ENCODE measurements at regions not wholly inside any gene's neighbourhood (a gene's known extent, or its start where the extent isn't known, plus 50 kb on each side); places are given as distances from the start of the nearest gene placed in this dataset.

- H3K4me1 ChIP-seq, result peaks cover 0 to 21% of the 10 kb centered on the region in 2 donors
- no peaks in the 10 kb centered on the region for H3K9me3 ChIP-seq
- H3K27ac ChIP-seq, result no peak overlapping the region
- H3K4me3 ChIP-seq, result peak overlapping the region in 1 of 2 donors; percentile 43
- TF ChIP-seq CTCF (IDR thresholded peaks at IDR 0.05), result no peak
- H3K27me3 ChIP-seq, result peaks cover 20 to 33% of the 10 kb centered on the region in 2 donors
- H3K36me3 ChIP-seq, result no peaks in the 10 kb centered on the region
- no peak for DNase-seq (ENCODE audit: low spot score)
These were observed 78.2 kb downstream of the NR2F2 start for GRCh38 chr15:96408591-96409183.

DNA sequence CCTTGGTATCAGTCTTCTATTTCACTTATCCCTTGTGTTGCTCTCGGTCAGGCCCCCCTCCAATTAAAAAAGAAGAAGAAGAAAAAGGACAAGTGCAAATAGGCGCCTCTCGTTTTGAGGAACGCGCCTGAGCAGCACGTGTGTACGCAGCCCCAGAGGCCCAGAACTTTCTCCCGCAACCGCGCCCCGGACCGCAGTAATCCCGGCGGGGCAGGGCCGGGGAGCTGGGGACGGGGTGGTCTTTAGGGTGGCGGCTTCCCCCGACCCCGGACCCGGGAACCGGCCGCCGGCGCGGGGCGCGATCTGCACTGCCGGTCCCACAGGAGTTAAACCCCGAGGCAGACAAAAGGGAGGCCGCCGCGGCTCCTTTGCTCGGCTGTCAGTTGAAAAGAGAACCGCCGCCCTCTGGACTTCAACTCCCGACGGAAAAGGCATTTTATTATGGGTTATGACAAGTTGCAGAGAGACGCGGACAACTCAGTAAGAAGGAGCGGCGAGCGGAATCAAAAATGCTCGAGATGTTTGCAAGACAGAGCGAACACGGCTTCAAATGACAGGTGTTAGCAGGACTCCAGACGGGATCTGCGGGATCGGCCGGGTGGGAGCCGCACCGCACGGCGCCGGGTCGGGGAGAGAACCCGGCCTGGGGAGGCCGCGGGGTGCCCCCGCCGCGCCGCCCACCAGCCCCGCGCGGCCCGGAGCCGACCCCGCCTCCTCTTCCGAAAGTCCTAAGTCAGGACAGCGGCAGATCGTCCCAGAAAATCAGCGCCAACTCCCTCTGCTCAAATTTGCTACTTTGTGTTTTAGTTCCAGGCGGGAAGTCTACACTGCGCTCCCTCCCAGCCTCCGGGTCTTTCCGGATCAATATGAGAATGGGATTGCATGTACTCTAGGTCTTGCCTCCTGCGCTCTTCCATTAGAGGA is 79.0 kb downstream of the NR2F2 start:
- H3K27me3 ChIP-seq, result peaks cover 20 to 33% of the 10 kb centered on the region in 2 donors
- DNase-seq (ENCODE audit: low spot score), result no peak
- no peaks in the 10 kb centered on the region for H3K9me3 ChIP-seq
- no peak overlapping the region for H3K27ac ChIP-seq
- H3K4me1 ChIP-seq, result peaks cover 0 to 21% of the 10 kb centered on the region in 2 donors
- peak overlapping the region; percentile 13 to 43 for H3K4me3 ChIP-seq
- TF ChIP-seq CTCF (IDR thresholded peaks at IDR 0.05), result no peak
- H3K36me3 ChIP-seq, result no peaks in the 10 kb centered on the region

- Histone ChIP-seq H3K27me3 (peaks cover 20 to 33% of the 10 kb centered on the region in 2 donors), H3K4me3 (no peak overlapping the region), H3K9me3 (no peaks in the 10 kb centered on the region), H3K27ac (no peak overlapping the region), H3K4me1 (peaks cover 0 to 21% of the 10 kb centered on the region in 2 donors), H3K36me3 (no peaks in the 10 kb centered on the region)
- no peak for TF ChIP-seq CTCF (IDR thresholded peaks at IDR 0.05)
- no peak for DNase-seq (ENCODE audit: low spot score)
These were observed 79.9 kb downstream of the NR2F2 start for GRCh38 chr15:96410175-96411055.

DNA sequence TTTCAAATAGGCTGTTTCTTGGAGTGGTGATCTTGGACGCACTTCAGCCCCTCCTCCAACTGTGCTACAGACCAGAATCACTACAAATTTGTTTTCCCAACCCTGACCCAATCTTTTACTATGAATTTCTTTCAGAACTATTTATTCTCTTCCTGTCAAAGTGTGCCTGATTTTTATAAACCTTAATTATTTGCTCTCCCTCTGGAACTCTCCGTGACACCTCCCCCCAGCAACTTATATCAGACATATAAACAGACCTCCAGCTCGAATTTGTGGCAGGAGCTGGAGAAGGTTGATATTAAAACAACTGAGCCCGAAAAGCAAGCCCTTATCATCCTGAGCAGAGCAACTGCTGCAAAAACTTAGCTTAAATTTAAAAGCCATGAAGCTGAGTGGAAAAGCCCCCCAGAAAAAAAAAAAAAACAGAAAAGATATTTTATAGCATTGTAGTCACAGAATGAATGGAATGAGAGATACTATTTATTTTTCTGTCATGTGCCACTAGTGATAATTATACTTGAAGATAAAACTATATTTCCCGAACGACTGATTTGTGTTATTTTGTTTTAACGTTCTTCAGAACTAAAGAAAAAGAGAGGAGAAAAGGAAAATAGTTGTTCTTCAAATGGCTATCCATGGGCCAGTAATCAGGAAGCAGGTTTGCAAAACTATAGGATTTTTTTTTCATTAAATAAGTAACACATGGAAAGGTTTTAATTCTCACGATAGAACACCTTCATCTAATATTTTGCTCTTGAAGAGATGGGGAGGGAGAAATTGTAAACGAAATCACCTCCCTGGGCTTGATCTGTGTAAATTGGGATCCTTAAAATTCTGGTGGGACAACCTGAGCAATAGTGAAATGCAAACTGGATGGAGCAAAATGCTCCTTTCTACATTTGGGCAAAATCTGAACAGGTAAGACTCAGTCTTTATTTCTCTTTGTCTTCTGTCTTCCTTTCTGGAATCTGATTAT is 80.8 kb downstream of the NR2F2 start:
- peaks cover 26 to 40% of the 10 kb centered on the region in 2 donors for H3K27me3 ChIP-seq
- no peak overlapping the region for H3K4me3 ChIP-seq
- no peaks in the 10 kb centered on the region for H3K9me3 ChIP-seq
- H3K27ac ChIP-seq, result no peak overlapping the region
- no peaks in the 10 kb centered on the region for H3K36me3 ChIP-seq
- peaks cover 0 to 25% of the 10 kb centered on the region in 2 donors for H3K4me1 ChIP-seq
- no peak for TF ChIP-seq CTCF (IDR thresholded peaks at IDR 0.05)
- DNase-seq (ENCODE audit: low spot score), result no peak
